SKM-1 treated with dmso at 0.1 percent for 144 hours (cell line): ENCODE measurements at regions not wholly inside any gene's neighbourhood (a gene's known extent, or its start where the extent isn't known, plus 50 kb on each side); places are given as distances from the start of the nearest gene placed in this dataset.
A peak's percentile ranks its signal among the peaks of the same experiment; 100 is the strongest.
"Not testable (repeated sequence)": the region's sequence is repeated elsewhere in the genome, so short reads cannot be mapped to it uniquely, and the experiment has no call there.

Experiments
- DNase-seq: peaks from one replicate; lab custom pipeline; 2025; ENCODE audit not compliant: unreplicated experiment; lab: John Stamatoyannopoulos, UW

DNA sequence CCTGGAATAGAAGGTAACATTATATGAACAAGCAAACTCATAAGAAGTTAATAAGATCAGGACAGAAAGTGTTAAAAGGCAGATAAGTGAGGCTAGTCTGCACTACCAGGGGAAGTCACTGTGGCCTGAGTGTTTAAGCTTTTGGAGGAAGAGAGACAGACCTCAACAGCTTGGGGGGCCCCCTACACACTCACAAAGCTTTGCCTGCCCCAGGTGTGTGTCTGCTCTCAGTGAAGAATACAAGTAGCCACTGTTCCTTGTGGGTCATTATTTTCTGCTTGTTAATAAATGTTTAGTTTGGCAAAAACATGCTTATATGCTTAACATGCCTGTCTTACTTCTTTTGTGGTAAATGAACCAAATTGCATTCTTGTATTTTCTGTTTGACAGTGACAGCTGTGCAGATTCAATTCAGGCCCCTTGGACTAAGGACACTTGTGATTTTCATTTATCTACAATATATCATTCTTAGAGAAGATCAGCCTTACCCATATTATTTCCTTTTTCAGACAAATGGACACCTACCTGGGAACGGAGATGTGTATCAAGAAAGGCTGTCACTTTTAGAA, 50.7 kb upstream of the C12orf71 start:
- DNase-seq: no peak

DNA sequence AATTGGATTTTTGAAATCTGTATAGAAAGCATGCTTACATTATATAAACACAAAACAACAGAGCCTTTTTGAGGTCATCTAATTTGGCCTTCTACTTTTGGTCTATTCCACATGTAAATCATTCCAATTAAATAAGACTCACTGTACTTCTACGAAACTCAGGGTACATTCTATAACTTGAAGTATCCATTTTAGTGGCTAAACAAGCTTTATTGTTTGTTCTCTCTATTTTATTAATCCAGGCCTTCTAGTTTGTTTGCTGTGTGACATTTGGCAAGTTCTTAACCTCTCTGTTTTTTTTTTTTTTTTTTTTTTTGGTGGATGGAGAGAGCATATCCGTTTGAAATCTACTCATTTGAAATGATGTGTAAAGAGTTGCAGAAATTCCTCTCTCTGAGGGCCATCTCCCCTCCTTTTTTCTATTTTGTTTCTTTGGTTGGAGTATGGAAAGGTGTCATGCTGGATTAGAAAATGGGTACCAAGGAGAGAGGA, 58.1 kb upstream of the C12orf71 start:
- no peak for DNase-seq

DNA sequence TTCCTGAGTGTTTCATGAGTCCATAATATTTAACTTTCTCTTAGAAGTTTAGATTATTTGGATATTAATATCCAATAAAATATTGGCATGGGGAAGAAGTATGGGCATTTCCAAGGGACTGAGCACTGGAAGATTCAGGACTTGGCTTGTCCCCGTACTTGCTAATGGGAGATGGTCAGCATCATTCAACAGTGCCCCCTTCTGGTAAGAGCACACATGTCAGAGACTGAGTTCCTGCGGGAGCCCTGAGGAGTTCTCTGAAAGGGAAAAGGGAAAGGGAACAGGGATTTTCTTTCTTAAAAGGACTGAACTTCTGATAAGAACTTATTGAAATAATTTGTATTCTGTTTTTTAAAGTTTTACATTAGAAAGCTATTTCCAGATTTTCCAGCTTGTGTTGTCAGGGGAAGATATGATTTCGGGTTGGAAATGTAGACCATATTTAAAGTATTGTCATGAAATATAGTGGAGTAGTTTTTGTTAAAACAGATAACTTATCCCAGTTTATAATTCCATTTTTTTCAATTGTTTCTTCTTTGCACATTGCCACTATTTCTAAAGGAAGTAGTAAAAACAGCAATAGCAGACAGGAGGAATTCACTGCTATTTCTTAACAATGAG, 59.8 kb upstream of the C12orf71 start:
- DNase-seq: peak; percentile 14

DNA sequence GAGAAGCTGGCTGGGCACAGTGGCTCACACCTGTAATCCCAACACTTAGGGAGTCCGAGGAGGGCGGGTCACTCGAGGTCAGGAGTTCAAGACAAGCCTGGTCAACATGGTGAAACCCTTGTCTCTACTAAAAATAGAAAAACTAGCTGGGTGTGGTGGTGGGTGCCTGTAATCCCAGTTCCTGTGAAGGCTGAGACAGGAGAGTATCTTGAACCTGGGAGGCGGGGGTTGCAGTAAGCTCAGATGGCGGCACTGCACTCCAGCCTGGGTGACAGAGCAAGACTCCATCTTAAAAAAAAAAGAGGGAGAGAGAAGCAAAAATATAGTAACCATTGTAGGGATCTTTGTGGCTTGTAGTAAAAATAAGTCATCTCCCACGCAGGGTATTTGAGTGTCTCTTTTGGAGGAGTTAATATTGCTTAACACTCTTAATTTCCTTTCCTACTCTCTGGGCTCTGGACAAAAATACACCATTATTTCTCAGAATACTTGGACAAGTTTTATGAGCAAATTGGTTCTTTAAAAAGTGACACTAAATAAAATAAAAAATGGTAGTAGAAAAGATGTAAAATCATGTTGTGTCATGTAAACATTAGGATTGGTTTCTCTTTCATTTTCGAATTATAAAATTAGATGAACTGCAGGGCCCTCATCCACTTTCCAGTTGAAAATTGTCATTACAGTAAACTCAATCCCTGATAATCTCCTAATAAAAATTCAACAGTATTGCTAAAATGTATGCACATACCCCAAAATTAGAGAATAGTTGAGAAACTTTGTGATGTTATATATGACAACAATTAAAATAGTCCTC, 61.1 kb upstream of the C12orf71 start:
- DNase-seq: peak; percentile 9

DNA sequence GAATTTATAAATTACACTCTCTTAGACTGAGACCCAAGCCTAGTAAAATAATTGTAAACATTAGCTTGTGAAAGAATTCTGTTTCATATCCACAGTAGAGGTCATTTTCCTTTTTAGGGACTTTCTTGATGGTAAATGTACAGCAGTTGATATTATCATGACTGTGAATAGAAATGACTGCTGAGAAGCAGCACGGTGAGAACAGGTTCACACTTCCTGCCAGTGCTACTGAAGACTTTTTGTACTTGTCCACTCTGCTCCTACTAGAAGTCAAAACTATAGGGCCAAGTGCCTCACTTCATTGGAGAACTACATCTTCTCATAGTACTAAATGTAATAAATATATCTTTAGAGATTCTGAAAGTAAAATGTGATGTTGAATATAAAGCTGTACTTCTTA, 63.3 kb upstream of the C12orf71 start:
- DNase-seq: not testable (repeated sequence)

DNA sequence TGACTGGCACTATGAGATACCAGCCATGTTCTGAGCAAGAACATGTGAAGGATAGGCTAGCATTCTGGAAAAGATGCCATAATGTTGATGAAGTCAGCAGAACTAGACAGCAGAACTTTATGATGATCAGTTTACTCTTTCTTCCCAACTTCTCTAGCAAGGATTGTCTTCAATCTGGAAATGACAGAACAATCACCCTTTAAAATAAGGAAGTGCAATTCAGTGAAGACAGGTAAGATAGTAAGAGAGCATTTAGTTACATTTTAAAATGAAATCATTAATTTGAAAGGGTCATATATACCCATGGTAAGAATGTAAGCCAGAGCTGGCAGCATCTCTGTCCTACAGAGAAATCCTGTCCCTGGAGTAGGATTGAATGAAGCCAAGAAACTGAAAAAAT, 66.0 kb upstream of the C12orf71 start:
- DNase-seq: no peak

DNA sequence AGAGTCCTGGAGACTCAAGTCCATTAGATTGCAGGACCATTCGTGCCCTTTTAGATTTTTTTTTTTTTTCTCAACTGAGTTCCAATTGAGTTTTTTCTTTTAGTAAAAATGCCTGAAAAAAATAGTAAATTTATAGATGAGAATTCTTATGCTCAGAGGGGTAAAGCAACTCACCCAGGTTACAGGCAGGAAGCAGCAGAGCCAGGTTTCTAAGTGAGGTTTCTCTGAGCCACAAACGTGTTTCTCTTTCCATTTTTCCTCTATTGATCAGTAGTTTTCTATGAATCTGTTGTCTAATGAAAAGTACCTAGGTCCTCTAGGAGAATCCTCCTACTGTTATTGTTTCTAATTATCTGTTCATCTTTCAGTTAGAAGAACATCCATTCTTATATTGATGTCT, 66.4 kb upstream of the C12orf71 start:
- no peak for DNase-seq

DNA sequence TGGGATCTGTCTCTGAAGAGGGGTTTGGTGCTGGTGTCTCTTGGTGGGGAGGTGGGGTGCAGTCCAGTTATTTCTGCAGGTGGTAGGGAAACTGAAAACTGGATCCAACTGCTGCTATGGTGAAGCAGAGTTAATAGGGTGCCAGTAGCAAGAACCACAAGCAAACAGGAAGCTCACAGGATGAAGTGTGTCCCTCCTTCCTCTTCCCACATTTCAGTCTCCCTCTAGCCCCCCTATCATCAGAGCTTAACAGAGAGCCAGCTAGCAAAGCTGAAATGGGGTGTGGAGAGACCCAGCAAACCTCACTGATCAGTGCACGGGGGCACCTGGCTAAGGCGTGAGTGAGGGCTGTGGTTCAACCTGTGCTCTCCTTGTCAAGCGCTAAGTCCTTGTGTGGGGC, 69.1 kb upstream of the C12orf71 start:
- DNase-seq: peak; percentile 14

DNA sequence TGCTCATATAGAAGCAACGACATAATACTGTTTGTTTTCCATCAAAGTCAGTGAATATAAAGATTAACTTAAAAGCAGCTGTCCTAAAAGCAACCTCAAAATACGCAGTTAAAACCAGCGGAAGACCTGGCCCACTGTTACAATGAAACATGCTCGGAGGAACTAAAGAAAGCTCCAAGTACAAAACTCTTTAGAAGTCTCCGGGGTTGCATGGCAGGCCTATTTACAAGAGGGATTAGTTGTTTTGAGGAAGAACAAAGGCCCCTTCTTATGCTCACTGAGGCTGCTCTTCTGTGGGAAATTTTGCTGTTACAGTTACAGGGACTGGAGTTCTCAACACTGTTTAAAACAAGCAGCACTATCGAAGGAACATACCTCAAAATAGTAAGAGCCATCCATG, 75.9 kb upstream of the C12orf71 start:
- DNase-seq: no peak

DNA sequence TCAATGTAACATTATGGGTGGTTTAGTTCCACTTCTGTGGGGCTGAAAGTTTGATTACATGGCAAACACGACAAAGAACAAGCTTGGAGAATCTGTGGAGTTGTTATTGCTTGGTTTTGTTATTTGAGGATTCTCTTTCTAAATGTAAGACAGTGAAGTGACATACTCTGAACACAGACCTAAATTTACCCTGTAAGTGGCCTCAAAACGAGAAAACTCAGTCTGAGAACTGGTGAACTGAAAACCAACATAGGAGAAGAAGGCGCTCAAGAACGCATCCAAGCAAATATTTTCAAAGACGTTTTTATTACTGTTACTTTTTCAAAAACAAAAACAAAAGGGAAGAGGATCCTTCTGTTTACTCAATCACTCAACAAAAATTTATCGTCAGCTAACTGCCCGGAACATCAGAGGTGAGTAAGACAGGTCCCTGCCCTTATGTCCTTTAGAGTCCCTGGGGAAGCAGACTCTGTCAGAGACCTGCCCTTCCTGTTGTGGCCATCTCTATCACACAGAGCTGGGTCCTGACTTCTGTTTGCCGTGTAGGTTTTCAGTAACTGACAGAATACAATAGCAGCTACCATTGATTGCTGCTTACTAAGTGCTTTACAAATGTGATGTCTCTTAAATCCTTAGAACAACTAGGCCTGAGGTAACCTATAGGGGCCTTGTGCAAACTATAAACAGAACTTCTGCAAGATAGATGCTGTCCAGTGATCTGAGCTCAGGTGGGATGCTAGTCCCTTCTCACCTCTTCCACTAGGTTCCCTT, 79.3 kb upstream of the C12orf71 start:
- no peak for DNase-seq

DNA sequence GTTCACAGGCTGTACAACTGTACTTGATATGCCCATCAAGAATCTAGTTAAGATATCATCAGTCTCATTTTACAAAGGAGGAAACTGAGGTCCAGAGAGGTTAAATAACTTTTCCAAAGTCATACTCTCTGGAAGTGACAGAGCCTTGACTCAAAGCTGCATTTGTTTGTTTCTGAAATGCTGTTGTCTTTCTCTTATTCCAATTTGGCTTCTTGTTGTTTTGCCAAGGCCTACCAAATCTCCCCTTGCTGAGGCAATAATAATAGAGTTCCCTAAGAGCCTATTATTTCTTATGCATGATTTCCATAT, 79.8 kb upstream of the C12orf71 start:
- no peak for DNase-seq

DNA sequence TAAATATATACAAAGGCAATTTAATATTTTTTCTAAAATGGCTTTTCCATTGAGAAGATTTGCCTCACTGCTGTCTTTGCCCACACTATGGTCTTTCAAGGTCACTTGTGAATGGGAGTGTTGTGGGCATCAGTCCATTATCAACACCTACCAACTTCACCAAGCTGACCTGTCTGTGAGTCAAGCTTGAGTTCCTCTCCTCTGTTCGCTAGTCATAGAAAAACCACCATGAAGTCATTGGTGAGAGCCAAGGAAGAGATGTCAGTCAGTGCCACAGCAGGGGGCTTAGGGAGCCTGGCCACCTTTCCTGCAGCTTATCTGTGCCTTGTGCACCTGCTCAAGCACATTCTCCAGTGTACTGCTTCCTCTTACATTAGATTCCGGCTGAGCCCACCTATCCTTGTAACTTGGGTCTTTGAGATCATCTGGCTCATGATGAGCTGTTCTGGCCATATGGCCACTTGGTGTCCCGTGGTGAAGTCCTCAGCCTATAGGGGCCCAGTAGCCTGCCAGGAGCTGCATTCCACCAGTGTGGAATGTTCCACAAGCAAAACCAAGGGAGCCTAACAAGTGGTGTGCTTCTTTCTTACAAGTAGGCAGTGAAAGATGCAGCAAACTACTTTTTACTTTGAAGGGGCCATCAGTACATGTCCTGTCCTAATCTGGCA, 80.8 kb upstream of the C12orf71 start:
- DNase-seq: no peak

DNA sequence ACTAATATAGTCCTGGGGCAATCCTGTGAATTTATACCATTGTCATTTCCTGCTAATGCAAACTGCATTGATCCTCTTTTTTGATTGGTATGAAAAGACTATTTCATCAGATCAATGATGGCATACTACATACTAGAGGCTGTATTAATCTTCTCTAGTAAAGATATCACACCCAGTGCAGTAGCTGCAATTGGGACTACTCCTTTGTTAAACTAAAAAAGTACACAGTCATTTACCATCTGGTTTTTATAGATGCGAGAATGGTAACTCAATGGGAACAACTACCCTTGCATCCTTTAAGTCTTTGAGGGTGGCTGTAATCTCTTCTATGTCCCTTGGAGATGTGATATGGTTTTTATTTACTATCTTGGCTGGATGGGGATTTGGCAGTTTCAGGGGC, 80.2 kb upstream of the STK38L start:
- DNase-seq: no peak

DNA sequence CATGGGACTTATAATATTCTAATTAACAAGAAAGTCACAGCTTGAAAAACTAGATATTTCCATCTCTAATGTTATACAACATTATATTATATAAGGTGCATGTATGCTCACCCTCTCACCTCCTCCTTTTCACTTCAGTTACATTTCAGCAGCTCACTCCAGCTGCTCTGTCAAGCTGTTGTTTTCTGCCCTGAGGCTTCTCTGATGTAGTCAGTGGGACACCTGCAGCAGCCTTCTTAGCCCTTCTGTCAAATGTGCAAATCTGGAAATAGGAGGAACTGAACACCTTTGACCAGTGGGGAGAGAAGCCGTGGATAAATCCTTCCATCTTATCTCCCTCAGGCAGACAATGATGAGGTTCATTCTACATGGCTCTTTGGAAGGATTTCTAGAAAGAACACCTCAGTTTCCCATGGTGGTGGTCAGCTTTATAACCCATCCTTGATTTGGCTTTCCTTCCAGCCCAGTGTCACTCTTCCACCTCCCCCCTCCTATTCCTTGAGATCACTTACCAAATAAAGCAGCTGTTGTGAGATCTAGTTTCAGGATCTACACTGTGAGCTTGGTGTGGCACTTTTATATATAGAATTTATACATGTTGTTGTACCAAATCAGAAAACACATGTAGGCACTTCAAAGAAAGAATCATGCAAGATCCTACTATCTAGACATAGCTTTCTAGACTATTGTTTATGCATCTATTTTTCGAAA, 79.6 kb upstream of the STK38L start:
- DNase-seq: no peak

DNA sequence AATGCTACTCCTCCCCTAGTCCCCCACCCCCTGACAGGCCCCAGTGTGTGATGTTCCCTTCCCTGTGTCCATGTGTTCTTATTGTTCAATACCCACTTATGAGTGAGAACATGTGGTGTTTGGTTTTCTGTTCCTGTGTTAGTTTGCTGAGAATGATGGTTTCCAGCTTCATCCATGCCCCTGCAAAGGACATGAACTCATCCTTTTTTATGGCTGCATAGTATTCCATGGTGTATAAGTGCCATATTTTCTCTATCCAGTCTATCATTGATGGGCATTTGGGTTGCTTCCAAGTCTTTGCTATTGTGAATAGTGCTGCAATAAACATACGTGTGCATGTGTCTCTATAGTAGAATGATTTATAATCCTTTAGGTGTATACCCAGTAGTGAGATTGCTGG, 78.1 kb upstream of the STK38L start:
- not testable (repeated sequence) for DNase-seq

DNA sequence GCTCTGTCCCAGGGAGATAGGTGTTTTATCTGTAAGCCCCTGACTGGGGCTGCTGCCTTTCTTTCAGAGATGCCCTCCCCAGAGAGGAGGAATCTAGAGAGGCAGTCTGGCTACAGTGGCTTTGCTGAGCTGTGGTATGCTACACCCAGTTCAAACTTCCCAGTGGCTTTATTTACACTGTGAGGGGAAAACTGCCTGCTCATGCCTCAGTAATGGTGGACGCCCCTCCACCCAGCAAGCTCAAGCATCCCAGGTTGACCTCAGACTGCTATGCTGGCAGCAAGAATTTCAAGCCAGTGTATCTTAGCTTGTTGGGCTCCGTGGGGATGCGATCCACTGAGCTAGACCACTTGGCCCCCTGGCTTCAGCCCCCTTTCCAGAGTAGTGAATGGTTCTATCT, 72.6 kb upstream of the STK38L start:
- not testable (repeated sequence) for DNase-seq

DNA sequence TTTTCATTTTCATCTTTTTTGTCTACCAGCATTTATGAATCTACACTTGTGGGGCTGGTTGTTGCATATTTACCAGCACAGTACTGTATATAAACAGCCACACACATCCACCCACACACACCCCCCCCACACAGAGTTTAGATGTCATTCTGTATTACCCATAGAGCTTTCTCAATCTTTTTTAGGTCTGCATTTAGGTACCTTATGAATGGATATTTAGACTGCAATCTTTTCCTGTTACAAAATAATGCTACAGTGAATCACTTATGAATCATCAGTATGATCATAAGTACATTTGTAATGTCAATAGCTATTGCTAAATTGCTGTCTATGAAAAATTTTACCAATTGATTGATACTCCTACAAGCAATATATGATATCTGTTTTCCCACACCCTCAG, 67.3 kb upstream of the STK38L start:
- no peak for DNase-seq

DNA sequence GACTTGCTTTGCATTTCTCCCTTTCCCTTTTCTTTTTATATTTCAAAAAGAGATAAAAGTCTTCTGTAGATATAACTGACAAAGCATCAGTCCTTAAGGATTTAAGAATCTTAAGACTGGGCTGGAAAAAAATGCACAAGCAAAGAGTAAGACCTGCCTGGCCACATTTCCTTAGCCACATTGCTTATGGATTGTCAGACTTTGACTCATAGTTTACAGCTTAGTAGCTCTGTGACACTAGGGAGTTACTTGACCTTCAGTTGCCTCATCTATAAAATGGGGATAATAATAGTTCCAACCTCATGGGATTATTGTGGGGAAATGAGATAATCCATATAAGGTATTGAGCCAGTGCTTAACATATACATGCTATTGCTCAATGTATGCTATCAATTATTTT, 66.4 kb upstream of the STK38L start:
- no peak for DNase-seq

DNA sequence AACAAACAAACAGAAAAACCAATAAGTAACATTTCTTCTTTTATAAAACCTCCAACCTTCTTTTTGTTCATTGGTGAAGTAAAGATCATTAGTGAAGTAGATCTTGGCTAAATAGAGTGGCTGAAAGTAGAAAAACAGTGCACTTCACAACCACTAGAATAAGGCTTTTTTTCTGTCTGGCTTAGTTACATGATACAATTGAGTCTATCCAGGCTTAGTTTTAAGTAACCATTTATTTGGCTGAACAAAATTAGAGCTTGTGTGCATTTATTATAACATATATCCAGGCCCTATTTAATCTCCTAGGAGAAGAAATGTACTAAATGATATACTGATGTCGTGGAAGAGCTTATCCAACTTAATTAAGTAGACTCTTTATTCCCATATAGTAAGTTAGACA, 65.8 kb upstream of the STK38L start:
- no peak for DNase-seq

DNA sequence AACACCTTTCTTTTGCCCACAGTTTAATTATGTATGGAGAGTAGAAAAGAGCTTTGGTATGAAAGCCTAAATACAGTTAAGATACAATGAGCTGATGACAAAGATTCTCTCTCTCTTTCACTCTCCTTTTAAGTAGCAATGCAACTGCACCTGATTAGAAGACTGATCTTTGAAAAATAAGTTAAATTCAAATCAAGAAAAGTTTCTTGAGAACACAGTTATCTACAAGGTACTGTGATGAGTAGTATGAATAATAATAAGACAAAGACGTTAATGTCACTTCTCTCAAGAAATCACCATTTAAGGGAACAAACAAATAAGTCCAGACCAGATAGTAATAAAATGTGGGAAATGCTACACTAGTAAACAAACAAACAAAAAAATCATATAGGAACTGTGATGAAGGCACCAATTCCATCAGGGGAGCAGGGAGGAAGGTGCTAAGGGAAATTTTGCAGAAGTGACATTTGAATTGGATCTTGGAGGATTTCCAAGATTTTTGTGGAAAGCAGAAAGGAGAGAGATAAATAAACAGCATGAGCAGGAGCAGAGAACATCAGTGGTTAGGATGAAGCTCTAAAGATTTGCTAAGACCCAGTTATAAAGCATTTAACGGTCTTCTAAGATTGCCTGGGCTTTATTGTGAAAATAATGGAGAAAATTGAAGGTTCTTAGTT, 65.2 kb upstream of the STK38L start:
- DNase-seq: no peak
